ENCODE measurements at regions not wholly inside any gene's neighbourhood (a gene's known extent, or its start where the extent isn't known, plus 50 kb on each side); places are given as distances from the start of the nearest gene placed in this dataset.

DNA sequence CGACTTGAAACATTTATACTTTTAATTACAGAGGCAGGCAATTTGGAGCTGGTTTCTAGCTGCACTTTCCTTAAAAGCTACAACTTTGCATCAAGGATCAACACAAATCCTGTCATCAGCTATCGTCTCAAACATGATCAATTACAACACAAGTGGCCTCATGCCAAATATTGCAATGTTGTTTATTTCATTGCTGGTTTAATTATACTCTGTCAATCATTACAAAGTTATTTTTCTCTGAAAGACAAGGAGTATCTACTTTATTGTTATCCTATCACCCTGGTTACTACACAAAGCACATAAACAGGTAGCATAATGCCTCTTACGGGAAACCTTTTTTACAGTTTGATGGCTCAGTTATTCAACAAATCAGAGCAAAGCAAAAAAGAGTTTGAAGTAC is 58.0 kb upstream of the FOXB1 start:
- intact Hi-C loops (cut with micrococcal nuclease): no loop called here
- no peak for ATAC-seq (ENCODE audit: low read depth)
- POLR2A ChIA-PET: no interaction called here
- Histone ChIP-seq H2AFZ (ENCODE audit: insufficient read depth, low read depth, low read length, poor library complexity, severe bottlenecking) (no peak overlapping the region), H3K27me3 (replicated peaks in 1 of 4; ENCODE audit: control extremely low read depth in 1 of 4, control insufficient read depth in 3 of 4, insufficient read depth in 4 of 4, low read length in 3 of 4) (no peaks in the 10 kb centered on the region), H3K9me3 (ENCODE audit: control extremely low read depth in 1 of 3, control insufficient read depth in 2 of 3, insufficient read depth in 1 of 3, low read length in 2 of 3) (no peaks in the 10 kb centered on the region), H3K4me1 (ENCODE audit: control insufficient read depth in 2 of 2, insufficient read depth in 2 of 2, low read length in 2 of 2) (no peaks in the 10 kb centered on the region), H3K79me2 (ENCODE audit: control insufficient read depth, insufficient read depth, low read length) (no peaks in the 10 kb centered on the region), H3K27ac (ENCODE audit: low read length in 2 of 2) (no peak overlapping the region), H4K20me1 (ENCODE audit: control insufficient read depth, insufficient read depth, low read length, poor library complexity, severe bottlenecking) (no peaks in the 10 kb centered on the region), H3K9ac (ENCODE audit: low read length) (no peak overlapping the region), H3K36me3 (replicated peaks in 1 of 2; ENCODE audit: control extremely low read depth in 1 of 2, control insufficient read depth in 1 of 2, extremely low read depth in 1 of 2, insufficient read depth in 2 of 2, low read length in 1 of 2) (no peaks in the 10 kb centered on the region), H3K4me3 (ENCODE audit: control extremely low read depth in 1 of 5, extremely low read depth in 1 of 5, insufficient read depth in 1 of 5, low read depth in 2 of 5, low read length in 4 of 5) (no peak overlapping the region), H3K4me2 (replicated peaks; ENCODE audit: low read depth, low read length, poor library complexity, severe bottlenecking) (no peak overlapping the region)
- DNase-seq: no peak
- TF ChIP-seq EZH2 (IDR thresholded peaks at IDR 0.05; ENCODE audit: borderline replicate concordance, insufficient read depth, low read depth, low read length, poor library complexity, severe bottlenecking): no peak
- TF ChIP-seq, protein P1, sequence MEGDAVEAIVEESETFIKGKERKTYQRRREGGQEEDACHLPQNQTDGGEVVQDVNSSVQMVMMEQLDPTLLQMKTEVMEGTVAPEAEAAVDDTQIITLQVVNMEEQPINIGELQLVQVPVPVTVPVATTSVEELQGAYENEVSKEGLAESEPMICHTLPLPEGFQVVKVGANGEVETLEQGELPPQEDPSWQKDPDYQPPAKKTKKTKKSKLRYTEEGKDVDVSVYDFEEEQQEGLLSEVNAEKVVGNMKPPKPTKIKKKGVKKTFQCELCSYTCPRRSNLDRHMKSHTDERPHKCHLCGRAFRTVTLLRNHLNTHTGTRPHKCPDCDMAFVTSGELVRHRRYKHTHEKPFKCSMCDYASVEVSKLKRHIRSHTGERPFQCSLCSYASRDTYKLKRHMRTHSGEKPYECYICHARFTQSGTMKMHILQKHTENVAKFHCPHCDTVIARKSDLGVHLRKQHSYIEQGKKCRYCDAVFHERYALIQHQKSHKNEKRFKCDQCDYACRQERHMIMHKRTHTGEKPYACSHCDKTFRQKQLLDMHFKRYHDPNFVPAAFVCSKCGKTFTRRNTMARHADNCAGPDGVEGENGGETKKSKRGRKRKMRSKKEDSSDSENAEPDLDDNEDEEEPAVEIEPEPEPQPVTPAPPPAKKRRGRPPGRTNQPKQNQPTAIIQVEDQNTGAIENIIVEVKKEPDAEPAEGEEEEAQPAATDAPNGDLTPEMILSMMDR (IDR thresholded peaks at IDR 0.05): no peak
- Mint-ChIP-seq H3K27me3 (peaks cover 14% of the 10 kb centered on the region), H3K9me3 (ENCODE audit: insufficient read depth) (no peaks in the 10 kb centered on the region), H3K4me1 (no peaks in the 10 kb centered on the region), H3K27ac (no peak overlapping the region), H3K4me3 (no peak overlapping the region)
- CTCF ChIA-PET: no interaction called here
- WGBS (ENCODE audit: insufficient coverage): no CpG with 5 or more reads among the region's 3 CpGs

DNA sequence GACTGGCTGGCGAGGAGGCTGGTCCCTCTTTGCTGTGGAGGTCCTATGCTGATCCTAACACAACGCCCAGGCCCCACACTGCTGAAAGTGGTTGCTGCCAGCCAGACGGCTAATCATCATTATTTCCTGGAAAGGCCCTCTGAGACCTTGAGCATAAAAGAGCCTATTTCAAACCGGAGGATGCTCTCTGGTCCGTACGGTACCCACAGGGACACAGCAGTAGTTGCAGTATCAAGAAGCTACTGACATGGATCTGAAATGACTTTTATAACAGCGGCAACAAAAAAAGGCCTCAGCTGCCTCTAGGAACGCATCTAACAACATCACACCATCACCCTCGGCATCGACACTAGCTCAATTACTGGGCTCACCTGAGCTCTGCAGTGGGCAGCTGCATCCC is 59.1 kb upstream of the FOXB1 start:
- 94% methylated on average over 10 of the region's 10 CpGs for WGBS (ENCODE audit: insufficient coverage)
- H3K4me3 Mint-ChIP-seq: no peak overlapping the region
- intact Hi-C loops (cut with micrococcal nuclease): no loop called here
- POLR2A ChIA-PET: no interaction called here
- H3K4me1 Mint-ChIP-seq: no peaks in the 10 kb centered on the region
- Histone ChIP-seq H3K36me3 (replicated peaks in 1 of 2; ENCODE audit: control extremely low read depth in 1 of 2, control insufficient read depth in 1 of 2, extremely low read depth in 1 of 2, insufficient read depth in 2 of 2, low read length in 1 of 2) (no peaks in the 10 kb centered on the region), H3K4me3 (ENCODE audit: control extremely low read depth in 1 of 5, extremely low read depth in 1 of 5, insufficient read depth in 1 of 5, low read depth in 2 of 5, low read length in 4 of 5) (no peak overlapping the region), H3K79me2 (ENCODE audit: control insufficient read depth, insufficient read depth, low read length) (no peaks in the 10 kb centered on the region), H3K9me3 (ENCODE audit: control extremely low read depth in 1 of 3, control insufficient read depth in 2 of 3, insufficient read depth in 1 of 3, low read length in 2 of 3) (no peaks in the 10 kb centered on the region), H3K4me2 (replicated peaks; ENCODE audit: low read depth, low read length, poor library complexity, severe bottlenecking) (no peak overlapping the region), H3K27ac (ENCODE audit: low read length in 2 of 2) (no peak overlapping the region), H4K20me1 (ENCODE audit: control insufficient read depth, insufficient read depth, low read length, poor library complexity, severe bottlenecking) (no peaks in the 10 kb centered on the region), H3K9ac (ENCODE audit: low read length) (no peak overlapping the region), H2AFZ (ENCODE audit: insufficient read depth, low read depth, low read length, poor library complexity, severe bottlenecking) (no peak overlapping the region), H3K4me1 (ENCODE audit: control insufficient read depth in 2 of 2, insufficient read depth in 2 of 2, low read length in 2 of 2) (no peaks in the 10 kb centered on the region), H3K27me3 (replicated peaks in 1 of 4; ENCODE audit: control extremely low read depth in 1 of 4, control insufficient read depth in 3 of 4, insufficient read depth in 4 of 4, low read length in 3 of 4) (no peaks in the 10 kb centered on the region)
- TF ChIP-seq, protein P1 (IDR thresholded peaks at IDR 0.05): no peak
- no peak for TF ChIP-seq EZH2 (IDR thresholded peaks at IDR 0.05; ENCODE audit: borderline replicate concordance, insufficient read depth, low read depth, low read length, poor library complexity, severe bottlenecking)
- ATAC-seq (ENCODE audit: low read depth): no peak
- DNase-seq: no peak
- H3K9me3 Mint-ChIP-seq (ENCODE audit: insufficient read depth): no peaks in the 10 kb centered on the region
- H3K27ac Mint-ChIP-seq: no peak overlapping the region
- CTCF ChIA-PET: no interaction called here
- H3K27me3 Mint-ChIP-seq: peaks cover 14% of the 10 kb centered on the region
